ENCODE measurements at regions not wholly inside any gene's neighbourhood (a gene's known extent, or its start where the extent isn't known, plus 50 kb on each side); places are given as distances from the start of the nearest gene placed in this dataset.

GRCh38 chr2:2567776-2568175, 236.7 kb upstream of the MYT1L start:
- Histone ChIP-seq H3K27me3 (replicated peaks in 1 of 2; ENCODE audit: control insufficient read depth in 2 of 2, insufficient read depth in 2 of 2, low read length in 1 of 2) (no peaks in the 10 kb centered on the region), H3K4me2 (ENCODE audit: control insufficient read depth, insufficient read depth) (no peak overlapping the region), H3K4me3 (no peak overlapping the region), H3K27ac (ENCODE audit: control insufficient read depth, insufficient read depth) (no peak overlapping the region), H3K9me3 (replicated peaks; ENCODE audit: control insufficient read depth, insufficient read depth, low read length) (no peaks in the 10 kb centered on the region; the same call in 2 of the 3 replicates), H3K9ac (ENCODE audit: control insufficient read depth, insufficient read depth, low read length) (no peak overlapping the region), H3K79me2 (ENCODE audit: control insufficient read depth, insufficient read depth, low read length) (no peaks in the 10 kb centered on the region), H4K20me1 (ENCODE audit: control insufficient read depth, insufficient read depth) (no peaks in the 10 kb centered on the region), H3K36me3 (ENCODE audit: control insufficient read depth in 2 of 2, insufficient read depth in 2 of 2, low read length in 1 of 2) (no peaks in the 10 kb centered on the region), H3K4me1 (ENCODE audit: control insufficient read depth, insufficient read depth, low read length) (no peaks in the 10 kb centered on the region), H2AFZ (ENCODE audit: control insufficient read depth, low read depth, low read length) (no peak overlapping the region)
- TF ChIP-seq EP300 (IDR thresholded peaks at IDR 0.05; ENCODE audit: borderline replicate concordance in 1 of 2, control insufficient read depth in 1 of 2, low read depth in 2 of 2, low read length in 2 of 2): no peak
- TF ChIP-seq MYC (IDR thresholded peaks at IDR 0.05; ENCODE audit: insufficient read depth, insufficient read length, insufficient replicate concordance, low read length, severe bottlenecking): no peak
- no peak for TF ChIP-seq ZNF592 (IDR thresholded peaks at IDR 0.05)
- no peak for TF ChIP-seq CEBPB (IDR thresholded peaks at IDR 0.05; ENCODE audit: borderline replicate concordance in 1 of 2, low read depth in 2 of 2, low read length in 2 of 2)
- no peak for TF ChIP-seq MLLT1 (IDR thresholded peaks at IDR 0.05)
- TF ChIP-seq MXI1 (IDR thresholded peaks at IDR 0.05; ENCODE audit: low read depth, low read length): no peak
- no peak for TF ChIP-seq SMAD5 (IDR thresholded peaks at IDR 0.05; ENCODE audit: low read depth)
- TF ChIP-seq MTA2 (IDR thresholded peaks at IDR 0.05; ENCODE audit: low read depth): no peak
- no peak for TF ChIP-seq BHLHE40 (IDR thresholded peaks at IDR 0.05; ENCODE audit: borderline replicate concordance in 1 of 2, low read depth in 2 of 2, low read length in 1 of 2)
- POLR2A ChIA-PET: no interaction called here
- DNase-seq (ENCODE audit: low read depth, low spot score): no peak
- SMC1A ChIA-PET (ENCODE audit: uncharacterized antibody, unreplicated experiment): interaction anchor here (0.6 kb wide), 1 partner anchor 494 kb away, joined by 3 read pairs; no protein-coding TSS in a partner anchor
- RAD21 ChIA-PET (ENCODE audit: unreplicated experiment): no interaction called here
- intact Hi-C loops (cut with micrococcal nuclease; ENCODE audit: unreplicated experiment): no loop called here
- no peak for ATAC-seq
- BruUV-seq (replicated peaks): no TSS peak
- CTCF ChIA-PET: no interaction called here
- in situ Hi-C loops (cut with MboI): no loop called here
- 43% methylated on average over 15 of the region's 15 CpGs for WGBS (ENCODE audit: insufficient coverage, insufficient replicate concordance, low lambda C conversion rate, missing lambda C conversion rate)
- FAIRE-seq: no peak

Measured in GM12878 (cell line).